GM21528 (cell line): ENCODE measurements at regions not wholly inside any gene's neighbourhood (a gene's known extent, or its start where the extent isn't known, plus 50 kb on each side); places are given as distances from the start of the nearest gene placed in this dataset.
"Not testable (repeated sequence)": the region's sequence is repeated elsewhere in the genome, so short reads cannot be mapped to it uniquely, and the experiment has no call there.

Experiments
- ATAC-seq: cut with Tn5 transposase; IDR thresholded peaks from one replicate; pipeline ENCODE4 v1.9.1; 2021; ENCODE audit warnings: mild to moderate bottlenecking, moderate library complexity; ENCODE audit not compliant: unreplicated experiment, low FRiP score

GRCh38 chr13:109947006-109947405 is 160.6 kb upstream of the IRS2 start:
- no peak for ATAC-seq

GRCh38 chr13:109945206-109945960 is 159.0 kb upstream of the IRS2 start:
- no peak for ATAC-seq

- ATAC-seq, result no peak
Measured at GRCh38 chr13:109941951-109942350, 155.6 kb upstream of the IRS2 start.

GRCh38 chr13:109941221-109941620 is 154.8 kb upstream of the IRS2 start:
- no peak for ATAC-seq

- no peak for ATAC-seq
Measured at GRCh38 chr13:109940637-109941036, 154.3 kb upstream of the IRS2 start.

DNA sequence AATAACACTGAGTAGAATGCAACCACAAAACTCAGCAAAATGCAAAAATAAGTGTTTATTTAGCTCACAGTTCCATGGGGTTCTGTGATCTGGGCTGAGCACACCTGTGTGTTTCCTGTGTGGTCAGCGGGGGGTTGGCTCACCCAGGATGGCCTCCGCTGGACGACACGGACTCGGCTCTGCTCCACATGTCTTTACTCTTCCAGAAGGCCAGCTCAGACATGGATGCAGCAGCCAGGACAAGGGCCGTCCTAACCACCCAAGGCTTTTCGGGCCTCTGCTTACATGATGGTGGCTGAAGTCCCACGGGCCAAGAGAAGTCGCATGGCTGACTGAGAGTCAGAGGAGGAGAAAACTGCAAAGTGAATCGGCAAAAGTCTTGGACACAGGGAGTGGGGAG is 153.5 kb upstream of the IRS2 start:
- ATAC-seq, result no peak

- ATAC-seq, result no peak
Measured at GRCh38 chr13:109939180-109939579, 152.8 kb upstream of the IRS2 start.

GRCh38 chr13:109938255-109938936 is 152.0 kb upstream of the IRS2 start:
- no peak for ATAC-seq

DNA sequence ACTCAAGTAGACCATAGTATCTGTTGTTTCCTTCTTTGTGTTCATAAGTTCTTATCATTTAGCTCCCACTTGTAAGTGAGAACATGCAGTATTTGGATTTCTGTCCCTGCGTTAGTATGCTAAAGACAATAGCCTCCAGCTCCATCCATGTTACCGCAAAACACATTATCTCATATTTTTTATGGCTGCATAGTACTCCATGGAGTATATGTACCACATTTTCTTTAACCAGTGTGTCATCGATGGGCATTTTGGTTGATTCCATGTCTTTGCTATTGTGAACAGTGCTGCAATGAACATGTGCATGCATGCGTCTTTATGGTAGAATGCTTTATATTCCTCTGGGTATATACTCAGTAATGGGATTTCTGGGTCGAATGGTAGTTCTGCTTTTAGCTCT is 148.1 kb upstream of the IRS2 start:
- not testable (repeated sequence) for ATAC-seq

DNA sequence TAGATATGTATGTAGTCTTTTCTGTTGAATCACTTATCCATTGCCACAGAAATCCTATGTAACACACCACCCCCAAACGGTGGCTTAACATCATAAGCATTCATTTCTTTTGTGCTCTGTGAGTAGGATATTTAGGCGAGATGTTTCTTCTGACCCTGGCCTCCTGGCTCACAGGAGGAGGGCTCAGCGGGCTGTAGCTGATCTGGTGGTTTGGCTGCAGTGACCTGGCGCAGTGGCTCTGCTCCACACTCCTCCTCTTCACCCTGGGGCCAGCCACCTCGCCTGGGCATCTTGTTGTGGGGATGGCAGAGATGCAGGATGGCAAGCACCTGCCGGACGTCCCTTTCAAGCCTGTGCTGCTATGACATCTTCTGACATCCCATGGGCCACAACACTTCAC is 147.1 kb upstream of the IRS2 start:
- ATAC-seq, result no peak

GRCh38 chr13:109924376-109924775 is 138.0 kb upstream of the IRS2 start:
- no peak for ATAC-seq

- ATAC-seq, result no peak
Measured at GRCh38 chr13:109922518-109922917, 136.1 kb upstream of the IRS2 start.

- no peak for ATAC-seq
Measured at GRCh38 chr13:109919715-109920375, 133.5 kb upstream of the IRS2 start.

DNA sequence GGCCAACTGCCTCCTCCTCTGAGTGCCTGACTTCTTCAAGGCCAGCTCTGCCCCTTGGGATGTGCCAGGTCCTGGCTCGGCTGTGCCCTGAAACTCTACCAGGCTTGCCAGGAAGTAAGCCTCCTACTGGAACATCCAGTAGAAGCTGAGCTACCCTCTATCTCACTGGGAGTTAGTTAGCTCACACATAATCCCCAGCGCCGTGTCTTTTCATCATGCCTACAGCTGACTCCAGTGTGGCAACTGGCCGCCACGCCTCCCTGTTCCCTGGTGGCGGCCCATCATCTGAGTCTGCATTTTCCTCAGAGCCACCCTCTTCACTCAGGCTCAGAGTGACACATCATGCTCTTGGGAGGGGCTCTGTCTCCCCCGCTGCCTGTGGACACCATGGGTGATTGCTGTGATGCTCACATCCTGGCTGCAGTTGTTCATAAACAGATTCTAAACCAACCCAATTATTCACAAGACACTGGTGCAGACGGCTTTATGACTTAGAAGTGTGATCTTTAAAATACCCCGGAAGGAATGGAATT is 131.9 kb upstream of the IRS2 start:
- no peak for ATAC-seq

DNA sequence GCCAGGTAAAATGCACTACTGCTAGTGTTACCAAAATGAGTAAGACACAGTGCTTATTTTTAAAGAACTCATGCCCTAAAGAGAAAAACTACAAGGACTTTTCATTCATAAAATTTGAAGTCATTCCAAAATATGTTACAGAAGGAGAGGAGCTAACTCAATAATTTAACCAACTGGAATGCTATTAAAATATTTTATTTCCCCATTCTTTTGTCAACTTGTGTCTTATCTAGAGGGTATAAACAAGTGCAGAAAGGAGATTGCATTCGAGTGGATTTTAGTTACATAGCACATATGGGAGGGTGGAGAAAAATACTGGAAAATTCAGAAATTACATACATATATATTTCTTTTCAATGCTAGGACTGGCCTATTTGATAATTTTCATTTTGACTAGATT is 131.0 kb upstream of the IRS2 start:
- no peak for ATAC-seq

DNA sequence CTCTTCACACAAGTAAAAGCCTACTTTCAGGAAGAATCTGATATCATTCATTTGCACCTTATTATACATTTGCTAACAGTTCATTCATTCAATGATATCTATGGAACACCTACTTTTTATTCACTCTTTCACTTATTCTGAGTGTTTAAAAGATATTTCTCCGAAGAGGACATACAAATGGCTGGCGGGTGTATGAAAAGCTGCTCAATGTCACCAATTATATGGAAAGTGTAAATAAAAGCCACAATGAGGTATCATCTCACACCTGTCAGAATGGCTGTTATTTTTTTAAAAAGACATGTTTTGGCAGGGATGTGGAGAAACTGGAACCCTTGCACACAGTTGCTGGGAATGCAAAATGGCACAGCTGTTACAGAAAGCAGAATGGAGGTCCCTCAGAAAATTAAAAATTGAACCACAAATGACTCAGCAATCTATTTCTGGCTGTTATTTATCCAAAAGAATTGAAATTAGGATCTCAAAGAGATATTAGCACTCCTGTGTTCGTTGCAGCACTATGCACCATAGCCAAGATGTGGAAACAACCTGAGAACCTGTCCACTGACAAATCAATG is 127.6 kb upstream of the IRS2 start:
- ATAC-seq, result no peak

DNA sequence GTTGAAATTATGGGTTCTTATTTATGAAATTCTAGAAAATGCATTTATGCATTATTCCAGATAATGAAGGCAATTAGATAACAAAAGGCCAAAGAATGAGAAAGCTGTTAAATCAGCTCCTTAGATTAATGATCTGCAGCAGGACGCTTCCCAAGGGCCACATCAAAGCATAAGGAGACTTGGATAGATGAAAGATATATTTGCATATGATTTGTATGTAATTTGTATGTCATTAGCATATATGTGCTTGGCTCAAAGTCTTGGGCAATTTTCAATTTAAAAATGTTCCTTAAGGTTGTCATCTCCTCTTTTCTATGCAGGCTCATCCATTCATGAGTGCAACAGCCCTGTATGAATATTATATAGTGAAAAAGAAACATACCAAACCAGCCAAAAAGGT is 126.8 kb upstream of the IRS2 start:
- no peak for ATAC-seq

- no peak for ATAC-seq
Measured at GRCh38 chr13:109910194-109910593, 123.8 kb upstream of the IRS2 start.

DNA sequence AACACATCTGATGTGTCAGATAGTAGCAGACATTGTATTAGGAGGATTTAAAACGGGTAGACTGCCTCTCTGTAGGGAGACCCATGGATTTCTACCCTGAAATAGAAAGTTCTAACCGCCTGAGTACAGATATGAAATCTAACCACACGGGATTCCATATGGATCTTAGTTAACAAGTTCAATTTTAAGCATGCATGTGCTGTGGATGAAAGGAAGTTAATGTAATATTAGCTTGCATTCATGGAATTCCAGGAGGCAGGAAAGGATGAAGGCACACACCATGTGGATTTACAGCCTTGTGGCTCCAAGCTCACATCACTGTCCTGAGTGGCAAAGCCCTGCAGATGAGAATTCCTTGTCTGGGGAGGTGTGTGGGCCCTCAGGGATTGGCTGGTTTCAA is 120.6 kb upstream of the IRS2 start:
- no peak for ATAC-seq

DNA sequence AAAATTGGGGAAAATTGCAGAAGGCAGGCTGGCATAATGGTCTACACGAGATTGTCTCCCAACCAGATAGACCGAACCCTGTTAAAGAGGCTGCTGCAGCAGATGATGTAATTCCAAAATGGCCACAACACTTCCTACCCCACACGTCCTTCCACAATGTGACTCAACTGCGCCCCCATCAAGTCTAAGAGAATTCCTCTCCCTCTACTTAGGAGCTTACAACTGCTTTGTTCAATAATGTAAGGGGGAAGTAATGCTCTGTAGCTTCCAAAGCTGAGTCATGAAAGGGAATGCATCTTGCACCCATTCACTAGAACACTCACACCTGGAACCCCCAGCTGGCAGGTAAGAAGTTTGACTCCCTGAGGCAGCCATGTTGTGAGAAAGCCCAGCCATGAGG is 117.8 kb upstream of the IRS2 start:
- no peak for ATAC-seq

DNA sequence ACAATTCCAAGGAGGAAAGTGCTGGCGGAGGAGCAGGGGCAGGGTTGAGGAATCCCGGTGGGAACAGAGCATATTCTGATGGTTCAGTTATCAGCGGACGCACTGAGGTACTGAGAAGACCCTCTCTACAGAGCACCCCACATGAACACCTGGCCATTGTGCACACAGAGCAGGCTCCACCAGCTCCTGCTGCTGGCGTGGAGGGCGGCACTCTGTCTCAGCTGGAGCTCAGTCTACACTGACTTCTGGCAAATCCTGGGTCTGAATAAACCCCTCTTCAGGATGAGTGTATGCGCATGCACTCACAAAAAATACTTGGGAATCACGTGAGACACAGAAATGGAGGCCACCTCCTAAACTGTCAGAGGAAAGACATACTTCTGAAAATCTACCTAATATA is 114.4 kb upstream of the IRS2 start:
- no peak for ATAC-seq
